Dermis microvascular lymphatic vessel endothelial cell (primary cell): ENCODE measurements at regions not wholly inside any gene's neighbourhood (a gene's known extent, or its start where the extent isn't known, plus 50 kb on each side); places are given as distances from the start of the nearest gene placed in this dataset.

ENCODE experiments used
- DNase-seq, 2 donors: peaks; one replicate each; pipeline versions ENCODE4 v3.0.0 to v3.0.0-alpha.2; 2010; ENCODE audit warnings: low read depth in 2 of 2

- no peak for DNase-seq
Observed at GRCh38 chr3:41138601-41139000, 60.7 kb upstream of the CTNNB1 start.

GRCh38 chr3:41140242-41140641 is 59.1 kb upstream of the CTNNB1 start:
- DNase-seq = no peak

- no peak for DNase-seq
Observed at GRCh38 chr3:41141433-41142167, 57.7 kb upstream of the CTNNB1 start.

GRCh38 chr3:41143421-41144031 is 55.8 kb upstream of the CTNNB1 start:
- DNase-seq = no peak

GRCh38 chr3:41144631-41145030 is 54.7 kb upstream of the CTNNB1 start:
- no peak for DNase-seq

GRCh38 chr3:41148478-41148877 is 50.8 kb upstream of the CTNNB1 start:
- no peak for DNase-seq

- DNase-seq = peak in 1 of 2 donors; percentile 76
Observed at GRCh38 chr3:41148901-41149300, 50.4 kb upstream of the CTNNB1 start.
